ENCODE measurements at regions not wholly inside any gene's neighbourhood (a gene's known extent, or its start where the extent isn't known, plus 50 kb on each side); places are given as distances from the start of the nearest gene placed in this dataset.

DNA sequence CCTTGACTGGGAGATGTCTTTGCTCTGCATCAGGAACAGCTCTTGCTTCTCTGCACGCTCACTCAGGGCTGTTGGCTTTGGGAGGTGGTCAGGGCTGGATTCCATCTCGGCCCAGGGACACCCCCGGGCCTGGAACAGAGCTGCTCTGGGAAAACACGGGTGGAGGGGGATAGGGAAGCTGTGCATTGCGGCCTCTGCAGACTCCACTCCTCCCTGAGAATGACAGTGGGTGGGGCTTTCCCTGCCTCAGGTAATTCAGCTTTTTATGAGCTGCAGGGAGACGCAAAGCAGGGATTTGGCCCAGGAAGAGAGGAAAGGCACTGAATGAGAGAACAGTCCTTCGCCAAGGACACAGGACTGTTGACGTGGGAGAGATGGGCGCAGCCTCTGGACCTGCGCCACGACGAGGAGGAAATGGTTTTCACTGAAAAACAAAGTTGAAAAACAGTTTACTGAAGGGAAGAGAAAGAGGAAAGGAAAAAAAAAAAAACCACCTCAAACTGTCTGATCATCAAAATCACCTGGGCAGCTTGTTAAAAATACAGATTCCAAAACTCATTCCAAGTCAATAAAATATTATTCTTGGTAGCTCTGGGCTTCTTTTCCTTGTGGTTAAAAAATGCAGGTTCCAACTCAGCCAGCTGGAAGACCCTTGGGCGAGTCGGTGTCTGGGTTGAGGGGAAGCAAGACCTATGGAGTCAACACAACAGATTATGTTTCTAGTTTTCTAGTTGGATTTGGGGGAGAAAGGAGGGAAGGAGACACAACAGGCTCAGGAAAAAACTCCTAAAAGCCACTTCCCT lies 194.0 kb downstream of the ZFP36L2 start:
- no peak for ATAC-seq
- BruUV-seq (replicated peaks): no TSS peak
- SMC1A ChIA-PET (ENCODE audit: uncharacterized antibody, unreplicated experiment): interaction anchor here (1.3 kb wide), 1 partner anchor 15 kb away, joined by 7 read pairs; no protein-coding TSS in a partner anchor
- intact Hi-C loops (cut with micrococcal nuclease; ENCODE audit: unreplicated experiment) (no loop called here), in situ Hi-C loops (cut with MboI) (no loop called here)
- WGBS (ENCODE audit: insufficient coverage, insufficient replicate concordance, low lambda C conversion rate, missing lambda C conversion rate): 38% methylated on average over 14 of the region's 14 CpGs
- no peaks in the 10 kb centered on the region for H4K20me1 ChIP-seq (ENCODE audit: control insufficient read depth, insufficient read depth)
- no peaks in the 10 kb centered on the region; a peak in 2 of 4 replicates for H3K27me3 ChIP-seq (replicated peaks in 1 of 2; ENCODE audit: control insufficient read depth in 2 of 2, insufficient read depth in 2 of 2, low read length in 1 of 2)
- no peak overlapping the region for H3K4me3 ChIP-seq
- POLR2A ChIA-PET: interaction anchor here (1.4 kb wide), 1 partner anchor 48 kb away, joined by 3 read pairs; no protein-coding TSS in a partner anchor
- H3K9me3 ChIP-seq (replicated peaks; ENCODE audit: control insufficient read depth, insufficient read depth, low read length): no peaks in the 10 kb centered on the region
- FAIRE-seq: no peak
- H3K27ac ChIP-seq (ENCODE audit: control insufficient read depth, insufficient read depth): no peak overlapping the region
- TF ChIP-seq, protein P1, sequence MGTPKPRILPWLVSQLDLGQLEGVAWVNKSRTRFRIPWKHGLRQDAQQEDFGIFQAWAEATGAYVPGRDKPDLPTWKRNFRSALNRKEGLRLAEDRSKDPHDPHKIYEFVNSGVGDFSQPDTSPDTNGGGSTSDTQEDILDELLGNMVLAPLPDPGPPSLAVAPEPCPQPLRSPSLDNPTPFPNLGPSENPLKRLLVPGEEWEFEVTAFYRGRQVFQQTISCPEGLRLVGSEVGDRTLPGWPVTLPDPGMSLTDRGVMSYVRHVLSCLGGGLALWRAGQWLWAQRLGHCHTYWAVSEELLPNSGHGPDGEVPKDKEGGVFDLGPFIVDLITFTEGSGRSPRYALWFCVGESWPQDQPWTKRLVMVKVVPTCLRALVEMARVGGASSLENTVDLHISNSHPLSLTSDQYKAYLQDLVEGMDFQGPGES (IDR thresholded peaks at IDR 0.05): no peak
- no peak for TF ChIP-seq RCOR1 (conservative IDR thresholded peaks at IDR 0.05; ENCODE audit: low read depth, low read length)
- no peak for TF ChIP-seq SIN3A (IDR thresholded peaks at IDR 0.05; ENCODE audit: low read depth, low read length)
- no peak for TF ChIP-seq HCFC1 (IDR thresholded peaks at IDR 0.05; ENCODE audit: low read length)
- no peak for TF ChIP-seq ZZZ3 (IDR thresholded peaks at IDR 0.05; ENCODE audit: control insufficient read depth, insufficient read length, low read depth)
- TF ChIP-seq RELA (IDR thresholded peaks at IDR 0.05; ENCODE audit: borderline replicate concordance, partially characterized antibody): no peak
- TF ChIP-seq EED (IDR thresholded peaks at IDR 0.05; ENCODE audit: low read depth): no peak
- no peak for TF ChIP-seq BHLHE40 (IDR thresholded peaks at IDR 0.05; ENCODE audit: borderline replicate concordance in 1 of 2, low read depth in 2 of 2, low read length in 1 of 2)
- no peak for TF ChIP-seq JUNB (IDR thresholded peaks at IDR 0.05)
- no peak for TF ChIP-seq YBX1 (IDR thresholded peaks at IDR 0.05)
- TF ChIP-seq, protein P2, sequence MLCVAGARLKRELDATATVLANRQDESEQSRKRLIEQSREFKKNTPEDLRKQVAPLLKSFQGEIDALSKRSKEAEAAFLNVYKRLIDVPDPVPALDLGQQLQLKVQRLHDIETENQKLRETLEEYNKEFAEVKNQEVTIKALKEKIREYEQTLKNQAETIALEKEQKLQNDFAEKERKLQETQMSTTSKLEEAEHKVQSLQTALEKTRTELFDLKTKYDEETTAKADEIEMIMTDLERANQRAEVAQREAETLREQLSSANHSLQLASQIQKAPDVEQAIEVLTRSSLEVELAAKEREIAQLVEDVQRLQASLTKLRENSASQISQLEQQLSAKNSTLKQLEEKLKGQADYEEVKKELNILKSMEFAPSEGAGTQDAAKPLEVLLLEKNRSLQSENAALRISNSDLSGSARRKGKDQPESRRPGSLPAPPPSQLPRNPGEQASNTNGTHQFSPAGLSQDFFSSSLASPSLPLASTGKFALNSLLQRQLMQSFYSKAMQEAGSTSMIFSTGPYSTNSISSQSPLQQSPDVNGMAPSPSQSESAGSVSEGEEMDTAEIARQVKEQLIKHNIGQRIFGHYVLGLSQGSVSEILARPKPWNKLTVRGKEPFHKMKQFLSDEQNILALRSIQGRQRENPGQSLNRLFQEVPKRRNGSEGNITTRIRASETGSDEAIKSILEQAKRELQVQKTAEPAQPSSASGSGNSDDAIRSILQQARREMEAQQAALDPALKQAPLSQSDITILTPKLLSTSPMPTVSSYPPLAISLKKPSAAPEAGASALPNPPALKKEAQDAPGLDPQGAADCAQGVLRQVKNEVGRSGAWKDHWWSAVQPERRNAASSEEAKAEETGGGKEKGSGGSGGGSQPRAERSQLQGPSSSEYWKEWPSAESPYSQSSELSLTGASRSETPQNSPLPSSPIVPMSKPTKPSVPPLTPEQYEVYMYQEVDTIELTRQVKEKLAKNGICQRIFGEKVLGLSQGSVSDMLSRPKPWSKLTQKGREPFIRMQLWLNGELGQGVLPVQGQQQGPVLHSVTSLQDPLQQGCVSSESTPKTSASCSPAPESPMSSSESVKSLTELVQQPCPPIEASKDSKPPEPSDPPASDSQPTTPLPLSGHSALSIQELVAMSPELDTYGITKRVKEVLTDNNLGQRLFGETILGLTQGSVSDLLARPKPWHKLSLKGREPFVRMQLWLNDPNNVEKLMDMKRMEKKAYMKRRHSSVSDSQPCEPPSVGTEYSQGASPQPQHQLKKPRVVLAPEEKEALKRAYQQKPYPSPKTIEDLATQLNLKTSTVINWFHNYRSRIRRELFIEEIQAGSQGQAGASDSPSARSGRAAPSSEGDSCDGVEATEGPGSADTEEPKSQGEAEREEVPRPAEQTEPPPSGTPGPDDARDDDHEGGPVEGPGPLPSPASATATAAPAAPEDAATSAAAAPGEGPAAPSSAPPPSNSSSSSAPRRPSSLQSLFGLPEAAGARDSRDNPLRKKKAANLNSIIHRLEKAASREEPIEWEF (IDR thresholded peaks at IDR 0.05; ENCODE audit: insufficient replicate concordance, low read depth, low read length): no peak
- TF ChIP-seq HDAC6 (IDR thresholded peaks at IDR 0.05; ENCODE audit: unreplicated experiment): no peak
- no peaks in the 10 kb centered on the region for H3K36me3 ChIP-seq (ENCODE audit: control insufficient read depth in 2 of 2, insufficient read depth in 2 of 2, low read length in 1 of 2)
- H3K4me1 ChIP-seq (ENCODE audit: control insufficient read depth, insufficient read depth, low read length): no peaks in the 10 kb centered on the region
- no peak overlapping the region for H2AFZ ChIP-seq (ENCODE audit: control insufficient read depth, low read depth, low read length)
- no peak overlapping the region for H3K9ac ChIP-seq (ENCODE audit: control insufficient read depth, insufficient read depth, low read length)
- RAD21 ChIA-PET (ENCODE audit: unreplicated experiment): interaction anchor here (1.3 kb wide), 1 partner anchor 20 kb away, joined by 3 read pairs; no protein-coding TSS in a partner anchor
- no peak overlapping the region for H3K4me2 ChIP-seq (ENCODE audit: control insufficient read depth, insufficient read depth)
- H3K79me2 ChIP-seq (ENCODE audit: control insufficient read depth, insufficient read depth, low read length): no peaks in the 10 kb centered on the region
- DNase-seq (ENCODE audit: low read depth, low spot score): no peak
- CTCF ChIA-PET: no interaction called here
